ENCODE measurements at regions not wholly inside any gene's neighbourhood (a gene's known extent, or its start where the extent isn't known, plus 50 kb on each side); places are given as distances from the start of the nearest gene placed in this dataset.
"Not testable (repeated sequence)": the region's sequence is repeated elsewhere in the genome, so short reads cannot be mapped to it uniquely, and the experiment has no call there.

DNA sequence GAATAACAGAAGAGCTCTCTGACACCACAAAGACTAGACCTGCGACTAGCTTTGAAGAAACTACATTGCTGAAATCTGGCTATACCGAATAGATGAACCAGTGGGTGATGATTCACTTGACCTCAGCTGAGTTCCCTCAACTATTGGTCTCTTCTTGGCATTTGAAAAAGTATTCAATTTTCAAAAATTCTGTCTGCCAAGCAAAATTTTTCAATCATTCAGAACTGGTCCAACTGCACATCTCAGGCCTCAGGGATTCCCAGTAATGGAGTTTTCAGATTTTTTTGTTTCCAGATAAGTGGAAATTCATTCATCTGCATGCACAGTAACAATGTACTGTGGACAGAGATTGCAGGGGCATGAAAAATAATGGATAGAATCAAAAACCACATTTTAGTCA, 121.4 kb upstream of the NAA20 start:
- no peak for DNase-seq (ENCODE audit: low read depth in 2 of 2)

DNA sequence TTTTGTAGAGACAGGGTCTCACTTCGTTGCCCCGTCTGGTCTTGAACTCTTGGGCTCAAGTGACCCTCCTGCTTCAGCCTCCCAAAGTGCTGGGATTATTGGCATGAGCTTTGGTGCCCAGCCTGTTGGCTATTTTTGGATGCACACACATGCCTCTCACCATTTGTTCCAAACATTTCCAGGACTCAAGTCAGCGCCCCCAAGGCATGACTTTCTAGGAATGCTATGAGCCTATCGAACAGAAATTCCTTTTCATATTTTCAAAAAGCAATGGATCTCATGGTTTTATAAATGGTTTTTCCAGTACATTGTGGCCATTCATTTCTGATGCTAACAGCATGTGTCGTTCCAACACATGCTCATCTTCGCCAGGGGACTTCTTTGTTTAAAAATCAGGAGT, 119.3 kb upstream of the NAA20 start:
- no peak for DNase-seq (ENCODE audit: low read depth in 2 of 2)

DNA sequence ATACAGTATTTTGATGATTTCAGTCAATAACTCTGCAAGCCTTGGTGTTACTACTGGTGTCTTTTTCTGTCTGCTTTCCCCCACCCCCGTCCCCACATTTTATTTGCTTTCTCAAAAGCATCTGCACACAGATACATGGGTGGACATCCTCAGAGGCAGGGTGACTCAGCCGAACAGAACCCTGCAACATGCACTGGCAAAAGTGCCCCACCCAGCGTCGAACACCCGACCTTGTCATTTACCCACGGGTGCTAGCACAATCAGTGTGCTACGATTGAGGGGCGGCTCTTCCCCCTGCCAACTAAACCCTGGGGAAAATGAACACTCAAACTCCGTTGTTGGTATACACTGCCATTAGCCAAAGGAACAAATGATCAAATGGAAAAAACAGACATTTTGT, 115.9 kb upstream of the NAA20 start:
- no peak for DNase-seq (ENCODE audit: low read depth in 2 of 2)

DNA sequence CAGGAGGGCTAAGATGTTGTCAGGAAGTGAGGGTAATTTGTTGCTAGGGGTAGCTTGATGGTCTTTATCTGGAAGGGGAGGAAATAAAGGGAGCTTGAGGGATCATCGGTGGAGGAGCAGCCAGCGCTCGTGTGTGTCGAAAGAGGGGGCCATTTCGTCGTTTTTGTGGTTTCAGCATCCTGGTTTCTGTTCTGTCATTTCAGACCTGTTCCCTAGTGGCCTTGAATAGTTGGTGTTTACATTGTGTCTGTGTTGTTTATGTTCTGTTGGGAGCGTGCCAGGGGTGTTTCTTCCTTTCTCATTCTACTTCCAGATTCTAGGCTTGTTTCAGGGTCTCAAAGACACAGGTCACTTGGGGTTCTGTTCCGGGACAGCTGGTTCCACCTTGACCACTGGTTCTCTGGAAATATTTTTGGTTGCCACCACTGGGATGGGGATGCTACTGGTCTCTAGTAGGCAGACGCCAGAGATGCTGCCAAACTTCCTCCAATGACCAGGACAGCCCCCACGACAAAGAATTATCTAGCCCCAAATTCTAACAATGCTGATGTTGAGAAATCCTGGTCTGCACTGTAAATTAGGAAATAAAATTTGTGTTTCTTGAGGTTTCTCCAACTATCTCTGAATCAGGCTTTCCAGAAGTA, 113.9 kb upstream of the NAA20 start:
- DNase-seq (ENCODE audit: low read depth in 2 of 2): no peak

DNA sequence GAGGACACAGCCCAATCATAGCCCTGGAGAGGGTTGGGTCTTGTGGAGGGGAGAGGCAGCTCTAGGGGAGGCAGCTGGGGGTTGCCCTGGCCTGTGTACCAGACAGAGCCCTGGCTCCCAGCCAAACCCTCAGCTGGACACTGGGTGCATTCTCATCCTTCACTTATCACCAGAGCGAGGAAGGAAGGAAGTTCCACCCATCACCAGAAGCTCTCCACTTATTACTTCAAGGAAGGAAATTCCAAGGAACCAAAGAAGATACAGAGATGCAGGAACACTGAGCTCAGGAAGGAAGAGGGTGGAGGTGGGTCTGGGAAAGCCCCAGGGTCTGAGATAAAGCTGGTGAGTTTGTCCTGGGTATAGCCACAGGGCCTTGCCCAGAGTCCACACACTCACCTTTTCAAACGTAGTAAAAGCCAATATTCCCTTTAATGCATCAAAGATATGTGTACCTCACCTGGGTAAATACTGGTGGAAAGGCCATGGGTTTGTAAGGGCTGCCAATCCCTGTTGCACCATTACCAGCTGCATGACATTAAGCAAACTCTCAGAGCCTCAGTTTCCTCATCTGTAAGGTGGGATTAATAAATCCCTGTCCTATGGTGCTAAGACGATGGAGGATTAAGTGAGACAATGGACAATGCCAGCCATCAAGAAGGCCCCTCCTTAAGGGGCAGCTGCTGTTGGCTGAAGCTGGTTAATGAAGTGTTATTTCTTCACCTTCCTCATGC, 109.7 kb upstream of the NAA20 start:
- no peak for DNase-seq (ENCODE audit: low read depth in 2 of 2)

DNA sequence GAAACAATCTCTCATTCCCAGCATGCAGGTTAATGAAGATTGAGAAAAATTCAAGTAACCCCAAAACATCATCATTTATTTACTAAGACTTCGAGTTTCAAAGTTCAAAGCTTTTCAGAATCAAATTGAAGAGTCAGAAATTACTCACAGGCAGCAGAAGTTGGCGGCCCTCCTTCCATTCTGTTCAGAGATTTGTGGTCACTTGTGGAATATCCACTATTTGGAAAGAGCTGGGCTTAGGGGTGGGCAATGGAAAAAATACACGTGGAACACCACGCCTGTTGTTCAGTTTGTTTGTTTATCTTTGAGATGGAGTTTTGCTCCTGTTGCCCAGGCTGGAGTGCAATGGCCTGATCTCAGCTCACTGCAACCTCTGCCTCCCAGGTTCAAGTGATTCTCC, 108.6 kb upstream of the NAA20 start:
- DNase-seq (ENCODE audit: low read depth in 2 of 2): no peak

DNA sequence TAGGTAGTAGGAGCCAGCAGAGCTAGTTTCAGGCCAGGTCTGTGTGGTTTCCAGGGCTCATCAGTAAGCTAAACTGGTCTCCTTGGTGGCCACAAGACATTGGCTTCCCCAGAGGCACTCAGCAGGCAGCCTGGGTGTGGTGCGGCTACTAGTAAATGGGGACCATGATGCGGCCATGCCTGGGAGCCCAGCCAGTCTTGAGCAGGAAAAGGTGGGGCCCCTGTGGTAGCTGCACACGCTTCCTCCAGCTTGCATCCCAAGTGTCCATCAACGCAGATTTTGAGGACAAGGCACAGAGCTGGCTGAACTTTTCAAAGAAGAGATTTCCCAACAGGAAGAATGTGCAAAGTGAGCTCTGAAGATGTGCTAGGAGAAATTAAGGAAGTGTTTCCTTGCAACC, 107.4 kb upstream of the NAA20 start:
- DNase-seq (ENCODE audit: low read depth in 2 of 2): no peak

DNA sequence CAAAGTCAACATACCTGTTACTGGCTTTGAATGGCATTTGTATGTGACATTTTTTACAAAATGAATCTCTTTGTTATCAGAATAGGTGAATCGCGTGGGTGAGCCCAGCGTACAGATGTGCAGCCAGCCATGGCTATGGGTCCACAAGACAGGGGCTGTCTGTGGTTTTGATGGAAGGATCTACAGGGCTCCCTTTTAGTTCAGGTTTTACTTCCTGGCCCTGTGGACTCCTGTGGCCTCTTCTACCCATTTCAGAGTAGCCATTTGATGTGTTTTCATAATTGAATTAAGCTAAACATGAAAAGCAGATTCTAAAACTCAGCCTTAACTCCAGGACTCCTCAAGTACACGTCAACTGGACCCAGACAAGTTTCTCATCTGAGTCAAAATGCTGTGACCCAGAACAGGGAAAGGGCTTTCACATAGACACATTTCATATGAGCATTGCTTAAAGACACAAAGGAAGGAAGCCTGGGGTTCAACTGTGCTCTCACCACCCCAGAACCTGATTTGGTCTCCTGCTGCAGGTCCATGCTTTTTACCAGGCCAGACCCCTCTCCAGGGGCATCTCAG, 105.3 kb upstream of the NAA20 start:
- no peak for DNase-seq (ENCODE audit: low read depth in 2 of 2)

DNA sequence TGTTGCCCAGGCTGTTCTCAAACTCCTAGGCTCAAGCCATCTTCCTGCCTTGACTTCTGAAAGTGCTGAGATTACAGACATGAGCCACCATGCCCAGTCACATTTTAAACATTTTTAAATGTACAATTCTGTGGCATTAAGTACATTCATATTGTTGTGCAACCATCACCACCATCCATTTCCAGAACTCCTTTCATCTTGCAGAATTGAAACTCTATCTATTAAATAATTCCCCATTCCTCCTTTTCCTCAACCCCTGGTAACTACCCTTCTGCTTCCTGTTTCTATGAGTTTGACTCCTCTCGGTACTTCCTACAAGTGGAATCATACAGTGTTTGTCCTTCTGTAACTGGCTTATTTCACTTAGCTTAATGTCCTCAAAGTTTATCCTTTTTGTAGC, 103.8 kb upstream of the NAA20 start:
- no peak for DNase-seq (ENCODE audit: low read depth in 2 of 2)

DNA sequence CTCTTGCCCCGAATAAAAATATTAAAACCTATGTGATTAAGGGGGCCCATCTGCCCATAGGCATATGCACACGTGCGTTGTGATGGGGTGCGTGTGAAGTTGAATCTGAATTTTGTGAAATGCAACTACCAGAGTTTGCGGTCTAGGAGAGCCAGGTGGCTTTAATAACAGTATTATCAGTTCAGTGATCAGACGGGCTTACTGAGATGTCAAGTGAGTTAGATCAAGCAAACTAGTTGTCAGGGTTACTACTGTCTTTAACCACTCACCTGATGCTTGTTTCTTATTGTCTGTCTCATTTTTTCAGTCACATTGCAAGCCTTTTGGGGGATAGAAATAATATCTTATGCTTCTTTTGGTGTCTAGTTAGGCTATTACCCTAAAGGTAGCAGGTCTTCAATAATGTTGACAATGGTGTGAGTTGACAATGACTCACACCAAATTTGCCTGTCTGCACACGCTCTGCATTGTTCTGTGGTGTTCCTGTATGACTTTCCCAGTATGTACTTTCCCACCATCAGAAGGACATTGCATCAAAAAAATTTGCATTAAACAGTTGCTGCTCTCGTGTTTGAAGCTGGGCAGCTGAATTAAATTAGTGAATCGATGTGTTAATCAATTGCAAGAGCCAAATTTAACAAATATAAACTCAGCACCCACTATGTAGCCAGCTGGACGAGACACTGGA, 103.1 kb upstream of the NAA20 start:
- no peak for DNase-seq (ENCODE audit: low read depth in 2 of 2)

DNA sequence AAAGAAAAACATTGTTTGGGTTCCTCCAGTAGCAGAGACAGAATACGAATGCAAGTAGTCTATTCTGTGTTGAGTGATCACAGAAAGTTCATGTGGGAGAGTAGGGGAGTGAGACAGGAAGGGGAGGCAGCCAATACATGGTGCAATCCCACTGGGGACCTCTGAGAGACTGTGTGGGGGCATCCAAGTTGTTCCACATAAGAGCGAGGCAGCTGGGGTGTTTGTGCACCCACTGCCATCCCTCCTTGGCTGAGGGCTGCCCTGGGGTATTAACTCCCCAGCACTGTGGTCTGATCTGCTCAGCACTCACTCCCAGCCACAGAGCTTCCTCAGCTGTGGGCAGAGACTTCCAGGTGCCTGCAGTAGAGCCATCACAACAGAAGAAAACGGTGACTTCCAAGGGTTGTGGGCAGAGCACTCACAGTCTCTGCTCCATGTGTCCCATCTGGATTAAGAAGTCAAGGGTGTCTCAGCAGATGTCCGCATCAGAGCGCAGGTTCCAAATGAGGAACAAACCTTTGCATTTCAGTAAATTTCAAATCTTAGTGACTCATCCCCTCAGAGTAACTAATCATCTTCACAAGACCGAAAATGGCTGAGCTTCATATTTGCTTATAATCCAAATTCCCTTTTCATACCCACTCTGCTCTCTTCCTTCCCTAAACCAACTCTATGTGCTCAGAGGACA, 101.9 kb upstream of the NAA20 start:
- DNase-seq (ENCODE audit: low read depth in 2 of 2): no peak

DNA sequence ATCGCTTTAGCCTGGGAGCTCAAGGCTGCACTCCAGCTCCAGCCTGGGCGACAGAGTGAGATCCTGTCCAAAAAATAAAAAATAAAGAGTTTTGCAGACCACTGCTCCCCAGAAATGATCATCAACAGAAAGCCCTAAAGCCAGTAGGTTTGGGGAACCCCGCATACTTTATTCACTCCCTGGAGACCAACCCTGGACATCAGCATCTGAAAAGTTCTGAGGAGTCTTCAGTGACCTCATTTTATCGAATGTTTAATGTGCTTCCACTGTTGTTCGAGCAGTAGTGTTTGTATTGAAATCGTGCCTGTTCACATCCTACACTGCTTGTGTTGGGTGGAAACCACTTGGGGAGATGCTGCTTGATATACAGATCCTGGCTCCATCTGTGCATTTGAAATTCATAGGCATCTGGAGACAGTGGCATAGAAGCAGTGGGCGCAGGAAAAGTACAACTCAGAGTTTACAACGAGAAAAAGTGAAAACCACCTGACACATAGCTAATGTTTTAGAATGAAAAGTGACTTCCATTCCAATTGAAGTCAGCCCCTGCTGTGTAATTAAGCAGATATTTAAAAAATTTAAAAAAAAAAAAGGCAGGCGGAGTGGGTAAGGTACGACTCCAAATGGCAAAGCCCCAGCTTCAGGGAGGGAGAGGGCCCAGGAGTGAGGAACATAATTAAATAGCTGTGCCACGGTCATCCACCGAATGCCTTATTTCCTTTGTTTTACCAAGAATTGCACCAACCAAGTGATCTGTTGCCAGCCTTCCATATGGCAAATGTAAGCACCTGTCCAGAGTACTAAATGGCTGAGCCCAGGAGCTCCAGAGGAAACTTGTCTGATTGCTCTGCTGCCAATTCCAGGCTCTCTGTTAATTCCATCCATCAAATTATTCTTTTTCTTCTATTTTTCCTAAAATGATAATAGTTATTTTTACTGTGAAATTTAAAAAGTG, 100.4 kb upstream of the NAA20 start:
- DNase-seq (ENCODE audit: low read depth in 2 of 2): no peak

DNA sequence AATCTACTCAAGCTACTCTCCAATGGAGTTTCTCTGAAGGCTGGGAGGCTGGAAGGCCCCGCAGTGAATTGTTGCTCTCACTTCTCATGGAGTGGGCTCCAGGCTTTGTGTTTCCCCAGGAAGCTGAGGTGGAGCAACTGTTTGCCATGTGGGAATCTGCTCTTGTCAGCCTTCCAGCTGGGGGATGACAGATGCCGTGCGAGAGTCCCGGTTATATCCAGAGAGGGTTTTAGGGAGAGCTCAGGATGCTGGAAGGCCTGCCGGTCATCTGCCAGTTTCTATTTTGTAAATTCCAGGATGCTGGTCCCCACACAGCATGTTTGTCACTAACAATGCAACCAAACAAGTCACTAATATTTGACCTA, 98.2 kb upstream of the NAA20 start:
- no peak for DNase-seq (ENCODE audit: low read depth in 2 of 2)

DNA sequence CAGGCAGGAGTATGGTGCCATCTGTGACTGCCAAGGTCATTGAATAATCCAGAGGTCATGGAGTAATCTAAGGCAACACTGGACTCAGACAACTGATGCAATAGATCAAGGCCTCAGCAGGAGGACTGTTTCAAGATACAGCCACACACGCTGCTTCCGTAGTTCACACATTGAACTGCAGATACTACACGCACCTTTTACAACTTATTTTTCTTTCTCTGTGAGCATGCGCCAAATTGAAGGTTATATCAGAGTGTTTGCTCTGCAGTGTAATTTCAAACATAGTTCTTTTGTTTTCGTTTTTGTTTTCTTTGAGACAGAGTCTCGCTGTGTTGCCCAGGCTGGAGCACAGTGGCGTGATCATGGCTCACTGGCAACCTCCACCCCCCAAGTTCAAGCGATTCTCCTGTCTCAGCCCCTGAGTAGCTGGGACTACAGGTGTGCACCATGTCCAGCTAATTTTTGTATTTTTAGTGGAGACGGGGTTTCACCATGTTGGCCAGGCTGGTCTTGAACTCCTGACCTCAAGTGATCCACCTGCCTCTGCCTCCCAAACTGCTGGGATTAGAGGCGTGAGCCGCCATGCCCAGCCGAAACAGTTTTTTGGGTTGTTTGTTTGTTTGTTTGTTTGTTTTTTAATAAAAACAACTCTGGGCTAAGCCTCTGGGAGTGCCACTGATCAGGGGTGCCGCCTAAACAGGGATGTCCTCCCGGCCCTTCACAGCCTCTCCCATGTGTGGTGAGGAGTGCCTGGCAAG, 96.6 kb upstream of the NAA20 start:
- DNase-seq (ENCODE audit: low read depth in 2 of 2): no peak

DNA sequence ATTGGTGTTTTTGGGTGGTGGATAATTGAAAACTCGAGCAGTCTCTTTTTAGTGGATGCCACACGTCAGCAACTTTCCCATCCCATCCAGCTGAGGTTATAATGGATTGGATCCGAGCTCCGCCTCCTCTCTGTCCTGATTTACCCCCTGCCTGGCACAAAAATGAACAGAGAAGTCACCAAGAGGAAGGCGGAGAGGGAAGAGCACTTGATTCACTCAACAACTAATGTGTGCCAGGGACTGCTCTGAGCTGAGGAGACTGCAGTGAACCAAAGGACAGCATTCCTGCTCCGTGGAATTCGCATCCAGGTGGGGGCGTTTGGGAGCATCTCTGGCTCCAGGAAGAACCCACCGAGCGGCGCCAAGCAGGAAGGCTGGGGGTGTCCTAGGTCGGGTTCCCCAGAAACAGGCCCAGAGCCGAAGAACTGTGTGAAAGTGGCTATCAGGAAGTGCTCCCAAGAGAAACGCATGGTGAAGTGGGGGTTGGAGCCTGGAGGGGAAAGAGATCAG, 95.8 kb upstream of the NAA20 start:
- no peak for DNase-seq (ENCODE audit: low read depth in 2 of 2)

DNA sequence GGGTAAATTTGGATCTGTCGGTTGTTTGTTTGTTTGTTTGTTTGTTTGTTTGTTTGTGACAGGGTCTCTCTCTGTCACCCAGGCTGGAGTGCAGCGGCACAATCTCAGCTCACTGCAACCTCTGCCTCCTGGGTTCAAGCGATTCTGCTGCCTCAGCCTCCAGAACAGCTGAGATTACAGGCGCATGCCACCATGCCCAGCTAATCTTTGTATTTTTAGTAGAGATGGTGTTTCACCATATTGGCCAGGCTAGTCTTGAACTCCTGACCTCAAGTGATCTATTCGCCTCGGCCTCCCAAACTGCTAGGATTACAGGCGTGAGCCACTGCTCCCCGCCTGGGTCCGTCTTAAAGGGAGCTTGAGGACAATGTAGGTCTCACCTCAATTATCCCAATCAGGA, 95.3 kb upstream of the NAA20 start:
- DNase-seq (ENCODE audit: low read depth in 2 of 2): not testable (repeated sequence)

DNA sequence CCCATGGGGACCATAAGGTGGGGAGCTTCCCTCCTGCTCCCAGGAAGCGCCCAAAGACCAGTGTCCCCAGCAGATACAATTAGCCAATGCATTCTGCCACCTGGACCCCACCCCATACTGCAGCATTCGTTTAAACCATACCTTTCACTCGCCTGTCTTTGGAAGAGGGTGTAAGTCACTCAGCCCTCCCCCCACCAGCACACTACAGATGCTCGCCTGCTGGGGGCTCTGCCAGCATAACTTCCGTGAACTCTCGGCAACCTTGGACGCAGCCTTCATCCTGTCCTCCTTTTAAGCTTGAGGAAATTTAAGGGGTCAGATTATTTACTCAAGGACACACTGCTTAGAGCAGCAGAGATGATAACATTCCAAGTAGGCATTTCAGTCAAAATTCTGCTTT, 94.4 kb upstream of the NAA20 start:
- DNase-seq (ENCODE audit: low read depth in 2 of 2): no peak

DNA sequence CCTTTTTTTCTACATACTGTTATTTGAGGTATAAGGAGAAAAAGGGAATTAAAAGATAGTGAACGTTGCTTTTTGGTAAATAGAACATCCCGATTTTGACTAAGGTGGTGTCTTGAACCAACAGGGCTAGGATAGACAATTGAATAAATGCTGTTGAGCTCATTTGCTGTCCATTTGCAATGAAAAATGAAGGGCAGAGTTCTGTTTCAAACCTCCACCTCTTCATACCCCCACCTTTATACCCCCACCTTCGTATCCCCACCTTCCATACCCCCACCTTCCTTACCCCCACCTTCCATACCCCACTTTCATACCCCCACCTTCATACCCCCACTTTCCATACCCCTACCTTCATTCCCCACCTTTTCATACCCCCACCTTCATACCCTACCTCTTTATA, 93.4 kb upstream of the NAA20 start:
- no peak for DNase-seq (ENCODE audit: low read depth in 2 of 2)

DNA sequence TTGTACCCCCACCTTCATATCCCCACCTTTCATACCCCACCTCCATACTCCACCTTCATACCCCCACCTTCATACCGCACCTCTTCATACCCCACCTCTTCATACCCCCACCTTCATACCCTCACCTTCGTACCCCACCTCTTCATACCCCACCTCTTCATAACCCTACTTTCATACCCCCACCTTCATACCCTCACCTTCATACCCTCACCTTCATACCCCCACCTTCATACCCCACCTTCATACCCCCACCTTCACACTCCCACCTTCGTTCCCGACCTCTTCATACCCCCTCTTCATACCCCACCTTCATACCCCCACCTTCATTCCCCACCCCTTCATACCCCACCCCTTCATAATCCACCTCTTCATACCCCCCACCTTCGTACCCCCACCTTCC, 92.9 kb upstream of the NAA20 start:
- DNase-seq (ENCODE audit: low read depth in 2 of 2): no peak

DNA sequence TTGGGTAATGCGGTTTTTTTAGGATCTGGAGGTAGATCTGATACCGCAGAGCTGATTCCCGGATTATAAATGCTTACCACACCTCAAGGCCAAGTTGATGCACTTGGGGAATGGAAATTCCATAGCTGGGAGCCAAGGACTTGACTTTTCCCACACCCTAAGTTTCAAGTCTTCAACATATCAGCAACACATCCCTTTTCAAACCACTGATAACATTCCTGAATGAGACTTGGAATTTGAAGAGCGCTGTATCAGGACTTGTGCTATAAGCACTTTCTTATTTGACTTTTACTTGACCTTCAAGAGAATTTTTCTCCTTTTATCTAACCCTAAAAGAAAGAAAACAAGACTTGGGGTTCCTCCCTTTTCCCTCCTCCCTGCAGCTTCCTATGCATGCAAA, 90.6 kb upstream of the NAA20 start:
- DNase-seq (ENCODE audit: low read depth in 2 of 2): no peak
